ENCODE measurements at regions not wholly inside any gene's neighbourhood (a gene's known extent, or its start where the extent isn't known, plus 50 kb on each side); places are given as distances from the start of the nearest gene placed in this dataset.

DNA sequence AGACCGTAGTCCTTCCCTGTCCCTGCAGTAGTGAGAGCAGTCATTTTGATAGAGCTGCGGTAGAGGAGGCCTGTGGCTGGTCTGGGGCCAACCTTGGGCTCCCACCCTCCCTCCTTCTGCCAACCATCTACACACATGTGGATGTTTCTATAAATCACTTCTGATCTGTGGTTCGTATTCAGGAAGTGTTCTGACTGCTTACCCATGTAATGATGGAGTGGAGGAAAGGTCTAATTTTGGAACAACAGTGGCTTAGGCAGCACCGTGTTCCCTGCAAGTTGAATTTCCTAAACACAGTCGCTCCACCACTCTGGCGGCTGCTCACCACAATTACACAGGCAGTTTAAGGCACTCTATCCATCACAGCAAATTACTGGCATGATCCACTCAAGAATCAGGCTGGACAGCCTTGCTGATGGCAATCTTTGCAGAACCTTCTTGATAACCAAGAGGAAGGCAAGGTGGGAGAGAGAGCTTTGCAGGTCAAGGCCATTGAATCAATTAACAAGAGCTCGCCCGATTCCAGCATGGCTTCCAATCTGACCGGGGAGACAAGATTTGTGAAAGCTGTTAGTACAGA lies 104.7 kb upstream of the VEPH1 start:
- Histone ChIP-seq H4K20me1 (ENCODE audit: control insufficient read depth, insufficient read depth, low read depth, low read length) (no peaks in the 10 kb centered on the region), H3K27ac (ENCODE audit: low read depth, low read length) (no peak overlapping the region), H3F3A (ENCODE audit: control insufficient read depth, insufficient read depth) (no peaks in the 10 kb centered on the region), H3K9me2 (replicated peaks; ENCODE audit: control insufficient read depth, low read length) (no peaks in the 10 kb centered on the region), H3K4me2 (ENCODE audit: low read length) (no peak overlapping the region), H3K4me3 (ENCODE audit: low read length) (no peak overlapping the region), H3K79me2 (ENCODE audit: control insufficient read depth, low read length) (no peaks in the 10 kb centered on the region), H3K27me3 (ENCODE audit: control insufficient read depth, low read length) (peaks cover 4% of the 10 kb centered on the region; the same call in 1 of the 2 replicates), H3K36me3 (ENCODE audit: control insufficient read depth, low read length) (no peaks in the 10 kb centered on the region), H3K9me3 (ENCODE audit: control insufficient read depth, insufficient read depth, low read length) (no peaks in the 10 kb centered on the region), H3K4me1 (ENCODE audit: control insufficient read depth, low read length) (no peaks in the 10 kb centered on the region)
- TF ChIP-seq, protein P1, sequence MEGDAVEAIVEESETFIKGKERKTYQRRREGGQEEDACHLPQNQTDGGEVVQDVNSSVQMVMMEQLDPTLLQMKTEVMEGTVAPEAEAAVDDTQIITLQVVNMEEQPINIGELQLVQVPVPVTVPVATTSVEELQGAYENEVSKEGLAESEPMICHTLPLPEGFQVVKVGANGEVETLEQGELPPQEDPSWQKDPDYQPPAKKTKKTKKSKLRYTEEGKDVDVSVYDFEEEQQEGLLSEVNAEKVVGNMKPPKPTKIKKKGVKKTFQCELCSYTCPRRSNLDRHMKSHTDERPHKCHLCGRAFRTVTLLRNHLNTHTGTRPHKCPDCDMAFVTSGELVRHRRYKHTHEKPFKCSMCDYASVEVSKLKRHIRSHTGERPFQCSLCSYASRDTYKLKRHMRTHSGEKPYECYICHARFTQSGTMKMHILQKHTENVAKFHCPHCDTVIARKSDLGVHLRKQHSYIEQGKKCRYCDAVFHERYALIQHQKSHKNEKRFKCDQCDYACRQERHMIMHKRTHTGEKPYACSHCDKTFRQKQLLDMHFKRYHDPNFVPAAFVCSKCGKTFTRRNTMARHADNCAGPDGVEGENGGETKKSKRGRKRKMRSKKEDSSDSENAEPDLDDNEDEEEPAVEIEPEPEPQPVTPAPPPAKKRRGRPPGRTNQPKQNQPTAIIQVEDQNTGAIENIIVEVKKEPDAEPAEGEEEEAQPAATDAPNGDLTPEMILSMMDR (IDR thresholded peaks at IDR 0.05; ENCODE audit: low read depth, low read length, poor library complexity, severe bottlenecking), result no peak
- no peak for TF ChIP-seq EZH2phosphoT487 (IDR thresholded peaks at IDR 0.05; ENCODE audit: borderline replicate concordance, low read length)

DNA sequence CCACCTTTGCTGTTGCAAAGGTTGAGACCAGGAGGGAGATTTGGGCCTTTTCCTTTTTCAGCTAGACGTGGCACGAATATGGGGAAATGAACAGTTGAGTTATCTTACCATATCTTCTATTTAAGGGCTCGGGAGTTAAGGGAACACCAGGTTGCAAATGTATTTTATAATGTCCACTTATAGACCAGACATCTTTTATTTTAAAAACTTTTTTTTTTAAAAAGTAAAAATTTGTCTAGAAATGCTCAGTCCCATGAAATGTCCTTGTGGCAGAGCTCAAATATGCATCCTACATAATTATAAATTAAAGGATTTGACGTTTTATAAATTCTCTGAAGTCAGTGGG lies 103.6 kb upstream of the VEPH1 start:
- Histone ChIP-seq H3K4me2 (ENCODE audit: low read length) (no peak overlapping the region), H4K20me1 (ENCODE audit: control insufficient read depth, insufficient read depth, low read depth, low read length) (no peaks in the 10 kb centered on the region), H3K9me2 (replicated peaks; ENCODE audit: control insufficient read depth, low read length) (no peaks in the 10 kb centered on the region), H3K36me3 (ENCODE audit: control insufficient read depth, low read length) (no peaks in the 10 kb centered on the region), H3K9me3 (ENCODE audit: control insufficient read depth, insufficient read depth, low read length) (no peaks in the 10 kb centered on the region), H3K27me3 (ENCODE audit: control insufficient read depth, low read length) (peaks cover 5% of the 10 kb centered on the region), H3K4me3 (ENCODE audit: low read length) (no peak overlapping the region), H3K79me2 (ENCODE audit: control insufficient read depth, low read length) (no peaks in the 10 kb centered on the region), H3K27ac (ENCODE audit: low read depth, low read length) (no peak overlapping the region), H3F3A (ENCODE audit: control insufficient read depth, insufficient read depth) (no peaks in the 10 kb centered on the region), H3K4me1 (ENCODE audit: control insufficient read depth, low read length) (no peaks in the 10 kb centered on the region)
- TF ChIP-seq, protein P1 (IDR thresholded peaks at IDR 0.05; ENCODE audit: low read depth, low read length, poor library complexity, severe bottlenecking), result no peak
- TF ChIP-seq EZH2phosphoT487 (IDR thresholded peaks at IDR 0.05; ENCODE audit: borderline replicate concordance, low read length), result no peak

DNA sequence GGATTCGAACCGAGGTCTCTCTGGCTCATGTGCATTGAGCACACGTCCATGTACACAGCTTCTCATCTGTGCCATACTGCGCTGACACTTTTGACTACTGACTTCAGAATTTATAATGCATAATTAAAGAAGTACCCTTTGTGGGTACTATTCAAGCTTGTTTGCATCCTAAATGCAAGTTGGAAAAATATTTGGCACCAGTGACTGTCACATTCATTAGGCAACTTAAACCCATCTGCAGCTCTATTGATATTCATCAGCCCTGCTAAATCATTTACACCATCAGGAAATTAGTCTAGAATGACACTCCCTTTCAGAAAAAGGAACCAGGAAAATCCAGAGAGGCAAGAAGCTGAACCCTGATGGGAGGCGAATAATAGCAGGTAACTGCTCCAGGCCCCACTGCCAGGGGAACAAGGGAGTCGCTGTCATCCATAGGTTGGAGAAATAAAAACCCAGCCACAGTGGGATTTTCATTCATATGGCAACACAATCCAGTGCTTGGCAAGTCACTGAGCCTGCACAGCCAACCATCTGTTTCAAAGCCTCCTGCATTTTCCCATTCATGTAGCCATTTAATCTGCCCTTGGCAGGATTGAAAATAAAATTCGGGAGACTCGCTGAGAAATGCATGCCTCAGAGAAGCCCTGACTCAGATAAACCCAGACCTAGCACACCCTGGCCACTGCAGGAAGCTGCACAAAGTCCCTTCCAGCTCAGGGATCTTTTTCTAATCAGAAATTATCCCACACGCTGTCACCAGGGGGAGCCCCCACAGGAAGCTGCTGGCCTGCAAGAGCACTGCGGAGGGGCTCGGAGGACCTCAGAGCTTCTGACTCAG lies 103.0 kb upstream of the VEPH1 start:
- Histone ChIP-seq H3K4me2 (ENCODE audit: low read length) (no peak overlapping the region), H3K4me3 (ENCODE audit: low read length) (no peak overlapping the region), H3F3A (ENCODE audit: control insufficient read depth, insufficient read depth) (no peaks in the 10 kb centered on the region), H4K20me1 (ENCODE audit: control insufficient read depth, insufficient read depth, low read depth, low read length) (no peaks in the 10 kb centered on the region), H3K27ac (ENCODE audit: low read depth, low read length) (no peak overlapping the region), H3K9me2 (replicated peaks; ENCODE audit: control insufficient read depth, low read length) (no peaks in the 10 kb centered on the region), H3K36me3 (ENCODE audit: control insufficient read depth, low read length) (no peaks in the 10 kb centered on the region), H3K79me2 (ENCODE audit: control insufficient read depth, low read length) (no peaks in the 10 kb centered on the region), H3K9me3 (ENCODE audit: control insufficient read depth, insufficient read depth, low read length) (no peaks in the 10 kb centered on the region), H3K27me3 (ENCODE audit: control insufficient read depth, low read length) (peaks cover 9% of the 10 kb centered on the region), H3K4me1 (ENCODE audit: control insufficient read depth, low read length) (no peaks in the 10 kb centered on the region)
- TF ChIP-seq EZH2phosphoT487 (IDR thresholded peaks at IDR 0.05; ENCODE audit: borderline replicate concordance, low read length), result no peak
- TF ChIP-seq, protein P1 (IDR thresholded peaks at IDR 0.05; ENCODE audit: low read depth, low read length, poor library complexity, severe bottlenecking), result peak; percentile 81
